K562 (cell line): ENCODE measurements at regions not wholly inside any gene's neighbourhood (a gene's known extent, or its start where the extent isn't known, plus 50 kb on each side); places are given as distances from the start of the nearest gene placed in this dataset.

Experiments used
- ATAC-seq: fragments of 200-7000 bp; cut with Tn5 transposase; 3 replicates; pipeline ENCODE4 v1.9.1; 2020; ENCODE audit warnings: moderate library complexity
- BruUV-seq: library from RNA; stranded (reverse); fragments of 400-500 nt; replicated peaks from 2 replicates; lab custom pipeline; 2021; lab: Mats Ljungman, UMichigan
- CTCF ChIA-PET: fragments of 300-600 bp; formaldehyde crosslinking; extraction: SDS; loops from one replicate; lab custom pipeline; 2021; ENCODE audit warnings: low intra/inter-chr PET ratio; lab: Yijun Ruan, JAX
- POLR2A ChIA-PET: fragments of 300-600, 350-650 bp; sonication (Branson Sonifier 250); formaldehyde crosslinking; extraction: SDS; loops from one replicate; lab custom pipeline; 2021; ENCODE audit warnings: antibody characterized with exemption, inconsistent platforms; lab: Yijun Ruan, JAX
- DNase-seq, 4 experiments: peaks; one replicate each; pipeline versions ENCODE4 v3.0.0 to v3.0.0-alpha.2; 2011 to 2018; ENCODE audit warnings: low spot score in 3 of 4, mixed read lengths in 3 of 4; ENCODE audit errors: extremely low read depth in 1 of 4
- FAIRE-seq: peaks from 2 replicates; lab custom pipeline; 2011; peaks lifted over from hg19 to GRCh38; lab: Jason Lieb, UNC
- H2AFZ ChIP-seq: 2 replicates; pipeline ENCODE4 v1.6.0; 2011; ENCODE audit warnings: low read depth, low read length, control low read depth, inconsistent platforms
- H3K27ac ChIP-seq: fragments of 200-600 bp; 3 replicates; pipeline ENCODE4 v1.8.0; 2011; ENCODE audit warnings: low read depth, mild to moderate bottlenecking, control low read depth, inconsistent platforms, low read length, moderate library complexity, mixed read lengths; ENCODE audit errors: extremely low read depth
- H3K27me3 ChIP-seq, 2 experiments: fragments of 300-600 bp in 1 of 2; 2 replicates in 1 of 2; 3 replicates in 1 of 2; pipeline versions ENCODE4 v1.6.0 to v1.8.0; 2011; ENCODE audit warnings: inconsistent platforms in 2 of 2, low read length in 2 of 2, mild to moderate bottlenecking in 1 of 2, mixed read lengths in 1 of 2, moderate library complexity in 1 of 2; ENCODE audit not compliant: control insufficient read depth in 2 of 2, insufficient read depth in 2 of 2
- H3K36me3 ChIP-seq: fragments of 300-600 bp; 3 replicates; pipeline ENCODE4 v1.8.0; 2011; ENCODE audit warnings: mild to moderate bottlenecking, low read length, inconsistent platforms; ENCODE audit not compliant: control insufficient read depth, insufficient read depth
- H3K4me1 ChIP-seq, 2 experiments: fragments of 200-600 bp in 1 of 2; replicated peaks in 1 of 2; 2 replicates in 1 of 2; 3 replicates in 1 of 2; pipeline versions ENCODE4 v1.5.1 to v1.8.0; 2011; ENCODE audit warnings: inconsistent platforms in 2 of 2, low read length in 2 of 2, mild to moderate bottlenecking in 1 of 2, mixed read lengths in 1 of 2, moderate library complexity in 1 of 2; ENCODE audit not compliant: control insufficient read depth in 2 of 2, insufficient read depth in 2 of 2
- H3K4me2 ChIP-seq: 2 replicates; pipeline ENCODE4 v1.6.1; 2011; ENCODE audit warnings: low read length, control low read depth, inconsistent platforms, mixed read lengths; ENCODE audit not compliant: insufficient read depth
- H3K4me3 ChIP-seq: fragments of 200-600 bp; sonication (generic), shearing (Covaris generic); 2 replicates; pipeline ENCODE4 v1.5.1; 2016; ENCODE audit warnings: control low read depth, inconsistent platforms
- H3K79me2 ChIP-seq: fragments of 200-600 bp; 3 replicates; pipeline ENCODE4 v1.8.0; 2011; ENCODE audit warnings: low read length, inconsistent platforms; ENCODE audit not compliant: control insufficient read depth, insufficient read depth
- H3K9ac ChIP-seq, 2 experiments: 2 replicates each; pipeline versions ENCODE4 v1.6.0 to v1.6.1; 2011; ENCODE audit warnings: low read depth in 2 of 2, low read length in 2 of 2, control low read depth in 1 of 2, inconsistent platforms in 1 of 2, mild to moderate bottlenecking in 1 of 2, mixed read lengths in 1 of 2; ENCODE audit not compliant: insufficient read depth in 1 of 2
- H3K9me1 ChIP-seq: one replicate; pipeline ENCODE4 v1.6.0; 2011; ENCODE audit warnings: inconsistent platforms, mild to moderate bottlenecking, low read length, moderate library complexity; ENCODE audit not compliant: control insufficient read depth, insufficient read depth
- H3K9me3 ChIP-seq: replicated peaks from 2 replicates; pipeline ENCODE4 v1.5.1; 2011; ENCODE audit warnings: low read depth, low read length, inconsistent platforms; ENCODE audit not compliant: control insufficient read depth, insufficient read depth
- H4K20me1 ChIP-seq: replicated peaks from 2 replicates; pipeline ENCODE4 v1.6.1; 2011; ENCODE audit warnings: low read length, inconsistent platforms, mixed read lengths; ENCODE audit not compliant: control insufficient read depth, insufficient read depth
- CREB1 ChIP-seq, 2 experiments: sonication (generic) in 1 of 2; formaldehyde crosslinking in 1 of 2; IDR thresholded peaks; 2 replicates each; pipeline versions ENCODE4 v1.6.1 to v1.8.0; 2012 to 2022; ENCODE audit warnings: inconsistent platforms in 1 of 2, mild to moderate bottlenecking in 1 of 2, missing genetic modification reagents in 1 of 2, moderate library complexity in 1 of 2
- CTCF ChIP-seq, 3 experiments: IDR thresholded peaks in 2 of 3; conservative IDR thresholded peaks in 1 of 3; 2 replicates each; pipeline ENCODE4 v1.5.1; 2011 to 2012; ENCODE audit warnings: low read length in 3 of 3, mild to moderate bottlenecking in 3 of 3, control low read depth in 2 of 3, improper control_type of control experiment in 1 of 3, inconsistent platforms in 1 of 3, low read depth in 1 of 3, mixed read lengths in 1 of 3, moderate library complexity in 1 of 3; ENCODE audit not compliant: insufficient read depth in 2 of 3
- CXXC5 ChIP-seq: fragments of 250-450 bp; sonication (Bioruptor Pico); IDR thresholded peaks from 2 replicates; pipeline ENCODE4 v1.8.0; 2022; ENCODE audit warnings: inconsistent platforms, mild to moderate bottlenecking, moderate library complexity
- DIDO1 ChIP-seq: fragments of 450-650 bp; IDR thresholded peaks from 2 replicates; pipeline ENCODE4 v1.6.1; 2016; ENCODE audit warnings: low read depth, missing biosample characterization, missing genetic modification characterization
- HDAC2 ChIP-seq: fragments of 450-650 bp; IDR thresholded peaks from 2 replicates; pipeline ENCODE4 v1.6.1; 2016; ENCODE audit warnings: mild to moderate bottlenecking
- HNRNPH1 ChIP-seq: fragments of 200-400 bp; formaldehyde crosslinking; optimal IDR thresholded peaks from 2 replicates; pipeline ENCODE3; 2017; ENCODE audit warnings: low read depth, mild to moderate bottlenecking, low read length, moderate library complexity
- PBX2 ChIP-seq, 2 experiments: IDR thresholded peaks in 1 of 2; conservative IDR thresholded peaks in 1 of 2; 2 replicates each; pipeline ENCODE4 v1.6.1; 2016; ENCODE audit warnings: low read depth in 2 of 2, mild to moderate bottlenecking in 1 of 2, missing compliant biosample characterization in 1 of 2, missing genetic modification characterization in 1 of 2, moderate library complexity in 1 of 2
- SMC3 ChIP-seq: conservative IDR thresholded peaks from 2 replicates; pipeline ENCODE4 v1.6.1; 2011; ENCODE audit warnings: low read depth, low read length, improper control_type of control experiment; ENCODE audit not compliant: insufficient read depth
- STAT6 ChIP-seq: sonication (generic); formaldehyde crosslinking; IDR thresholded peaks from 2 replicates; pipeline ENCODE4 v1.8.1; 2023; ENCODE audit warnings: mild to moderate bottlenecking, missing genetic modification reagents
- XRCC3 ChIP-seq: fragments of 450-650 bp; IDR thresholded peaks from 2 replicates; pipeline ENCODE4 v1.6.1; 2017; ENCODE audit warnings: mild to moderate bottlenecking, moderate library complexity
- ZNF695 ChIP-seq: fragments of 450-650 bp; formaldehyde crosslinking; IDR thresholded peaks from 2 replicates; pipeline ENCODE4 v1.4.0; 2020; ENCODE audit warnings: mild to moderate bottlenecking, moderate library complexity
- WGBS: fragments of 100-300 bp; shearing (Covaris generic); methylation state at CpG from one replicate; pipeline ENCODE4 v1.1.6; 2016; ENCODE audit warnings: low coverage, mixed read lengths; ENCODE audit not compliant: insufficient coverage; ENCODE audit errors: missing lambda C conversion rate; 5-methylcytosine and 5-hydroxymethylcytosine counted together
- in situ Hi-C: fragments of 300-500 bp; cut with MboI; formaldehyde crosslinking; loops from 4 replicates; pipeline ENCODE4 v1.15.0; 2018; ENCODE audit warnings: inconsistent platforms, mixed read lengths
- intact Hi-C: fragments of 100-400 bp; cut with micrococcal nuclease; formaldehyde crosslinking; loops from 2 replicates; pipeline ENCODE4 v1.14.2; 2022

GRCh38 chr4:35105486-35105885, 1138.8 kb downstream of the ARAP2 start (continued):
- TF ChIP-seq DIDO1 (tag) = no peak
- TF ChIP-seq SMC3 = no peak
- no peak for TF ChIP-seq CTCF (IDR thresholded peaks at IDR 0.05 in 2 of 3, conservative IDR thresholded peaks at IDR 0.05 in 1 of 3; ENCODE audit: insufficient read depth in 2 of 3, low read depth in 1 of 3, low read length in 3 of 3)
- TF ChIP-seq, all 486 proteins: peak for 0

GRCh38 chr4:35106091-35106734, 1138.1 kb downstream of the ARAP2 start:
- intact Hi-C loops = no loop called here
- H3K4me2 ChIP-seq = no peak overlapping the region
- POLR2A ChIA-PET = no interaction called here
- H3K4me3 ChIP-seq = no peak overlapping the region
- no peaks in the 10 kb centered on the region for H3K36me3 ChIP-seq
- 0% methylated on average over 13 of the region's 13 CpGs for WGBS
- H3K9ac ChIP-seq = no peak overlapping the region
- H3K9me3 ChIP-seq = no peaks in the 10 kb centered on the region
- no peak overlapping the region for H3K27ac ChIP-seq
- no TSS peak for BruUV-seq
- CTCF ChIA-PET = no interaction called here
- no peaks in the 10 kb centered on the region for H3K27me3 ChIP-seq
- no peak for ATAC-seq
- H4K20me1 ChIP-seq = no peaks in the 10 kb centered on the region
- no peaks in the 10 kb centered on the region for H3K9me1 ChIP-seq
- no peak for FAIRE-seq
- H3K79me2 ChIP-seq = no peaks in the 10 kb centered on the region
- in situ Hi-C loops = no loop called here
- DNase-seq = no peak
- H2AFZ ChIP-seq = no peak overlapping the region
- H3K4me1 ChIP-seq = no peaks in the 10 kb centered on the region
- no peak for TF ChIP-seq CXXC5 (CRISPR knock-in tag)
- no peak for TF ChIP-seq PBX2 (CRISPR knock-in tag; IDR thresholded peaks at IDR 0.05; ENCODE audit: low read depth)
- TF ChIP-seq PBX2 (tag; conservative IDR thresholded peaks at IDR 0.05; ENCODE audit: low read depth) = no peak
- no peak for TF ChIP-seq HDAC2
- TF ChIP-seq HNRNPH1 = no peak
- TF ChIP-seq XRCC3 = no peak
- no peak for TF ChIP-seq ZNF695 (CRISPR knock-in tag)
- TF ChIP-seq CREB1 (IDR thresholded peaks at IDR 0.05) = no peak
- TF ChIP-seq CREB1 (CRISPR knock-in tag; IDR thresholded peaks at IDR 0.05) = no peak
- no peak for TF ChIP-seq STAT6 (CRISPR knock-in tag)
